ENCODE measurements at regions not wholly inside any gene's neighbourhood (a gene's known extent, or its start where the extent isn't known, plus 50 kb on each side); places are given as distances from the start of the nearest gene placed in this dataset.

- TF ChIP-seq, protein P1, sequence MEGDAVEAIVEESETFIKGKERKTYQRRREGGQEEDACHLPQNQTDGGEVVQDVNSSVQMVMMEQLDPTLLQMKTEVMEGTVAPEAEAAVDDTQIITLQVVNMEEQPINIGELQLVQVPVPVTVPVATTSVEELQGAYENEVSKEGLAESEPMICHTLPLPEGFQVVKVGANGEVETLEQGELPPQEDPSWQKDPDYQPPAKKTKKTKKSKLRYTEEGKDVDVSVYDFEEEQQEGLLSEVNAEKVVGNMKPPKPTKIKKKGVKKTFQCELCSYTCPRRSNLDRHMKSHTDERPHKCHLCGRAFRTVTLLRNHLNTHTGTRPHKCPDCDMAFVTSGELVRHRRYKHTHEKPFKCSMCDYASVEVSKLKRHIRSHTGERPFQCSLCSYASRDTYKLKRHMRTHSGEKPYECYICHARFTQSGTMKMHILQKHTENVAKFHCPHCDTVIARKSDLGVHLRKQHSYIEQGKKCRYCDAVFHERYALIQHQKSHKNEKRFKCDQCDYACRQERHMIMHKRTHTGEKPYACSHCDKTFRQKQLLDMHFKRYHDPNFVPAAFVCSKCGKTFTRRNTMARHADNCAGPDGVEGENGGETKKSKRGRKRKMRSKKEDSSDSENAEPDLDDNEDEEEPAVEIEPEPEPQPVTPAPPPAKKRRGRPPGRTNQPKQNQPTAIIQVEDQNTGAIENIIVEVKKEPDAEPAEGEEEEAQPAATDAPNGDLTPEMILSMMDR (IDR thresholded peaks at IDR 0.05; ENCODE audit: low read length): no peak
- no peak for TF ChIP-seq EZH2 (IDR thresholded peaks at IDR 0.05; ENCODE audit: borderline replicate concordance, low read length)
Observed at GRCh38 chr12:116646901-116647300, 87.7 kb downstream of the MAP1LC3B2 start.
